Neural cell (in vitro differentiated cells): ENCODE measurements at regions not wholly inside any gene's neighbourhood (a gene's known extent, or its start where the extent isn't known, plus 50 kb on each side); places are given as distances from the start of the nearest gene placed in this dataset.
"Not testable (repeated sequence)": the region's sequence is repeated elsewhere in the genome, so short reads cannot be mapped to it uniquely, and the experiment has no call there.

Experiments
- H2AFZ ChIP-seq: fragments of 200-600, 300-800 bp; sonication (generic), shearing (Covaris generic); 2 replicates; pipeline ENCODE4 v1.6.0; 2014; ENCODE audit warnings: low read depth, mild to moderate bottlenecking, antibody characterized with exemption, low read length, moderate library complexity
- H3F3A ChIP-seq: fragments of 200-600 bp; shearing (Covaris generic); 2 replicates; pipeline ENCODE4 v1.6.1; 2016; ENCODE audit warnings: mild to moderate bottlenecking, moderate library complexity, mixed read lengths, antibody characterized with exemption, low read length; ENCODE audit not compliant: insufficient read depth, poor library complexity, severe bottlenecking
- H3K27ac ChIP-seq: fragments of 200-600, 300-800 bp; sonication (generic), shearing (Covaris generic); 2 replicates; pipeline ENCODE4 v1.5.1; 2014; ENCODE audit warnings: mild to moderate bottlenecking, low read length, moderate library complexity
- H3K27me3 ChIP-seq: fragments of 300-800, 200-600 bp; sonication (generic), shearing (Covaris generic); 2 replicates; pipeline ENCODE4 v1.6.0; 2014; ENCODE audit warnings: mild to moderate bottlenecking, low read depth, low read length, moderate library complexity; ENCODE audit not compliant: insufficient read depth
- H3K36me3 ChIP-seq: fragments of 300-800, 200-600 bp; sonication (generic), shearing (Covaris generic); 2 replicates; pipeline ENCODE4 v1.5.1; 2014; ENCODE audit warnings: mild to moderate bottlenecking, antibody characterized with exemption, low read length, moderate library complexity; ENCODE audit not compliant: insufficient read depth
- H3K4me2 ChIP-seq: fragments of 300-800, 200-600 bp; sonication (generic), shearing (Covaris generic); 2 replicates; pipeline ENCODE4 v1.6.0; 2014; ENCODE audit warnings: mild to moderate bottlenecking, low read length
- H3K4me3 ChIP-seq: fragments of 300-800, 200-600 bp; sonication (generic), shearing (Covaris generic); 2 replicates; pipeline ENCODE4 v1.5.1; 2014; ENCODE audit warnings: mild to moderate bottlenecking, low read length, moderate library complexity
- H3K79me2 ChIP-seq: fragments of 200-600 bp; shearing (Covaris generic); replicated peaks from 2 replicates; pipeline ENCODE4 v1.6.0; 2014; ENCODE audit warnings: mild to moderate bottlenecking, low read length, moderate library complexity; ENCODE audit not compliant: insufficient read depth
- H3K9ac ChIP-seq: fragments of 300-800, 200-600 bp; sonication (generic), shearing (Covaris generic); 2 replicates; pipeline ENCODE4 v1.6.1; 2016; ENCODE audit warnings: mild to moderate bottlenecking, low read length, mixed read lengths
- H3K9me2 ChIP-seq: fragments of 200-600 bp; shearing (Covaris generic); 2 replicates; pipeline ENCODE4 v1.6.1; 2016; ENCODE audit warnings: mild to moderate bottlenecking, low read length, mixed read lengths; ENCODE audit not compliant: insufficient read depth
- H3K9me3 ChIP-seq: fragments of 200-600, 300-800 bp; sonication (generic), shearing (Covaris generic); 2 replicates; pipeline ENCODE4 v1.6.1; 2016; ENCODE audit warnings: mild to moderate bottlenecking, mixed run types, low read length, moderate library complexity, mixed read lengths
- H4K20me1 ChIP-seq: fragments of 200-600 bp; shearing (Covaris generic); 2 replicates; pipeline ENCODE4 v1.6.1; 2016; ENCODE audit warnings: mild to moderate bottlenecking, mixed run types; ENCODE audit not compliant: insufficient read depth
- EP300 ChIP-seq: fragments of 450-650 bp; conservative IDR thresholded peaks from 2 replicates; pipeline ENCODE4 v1.6.1; 2014; ENCODE audit warnings: antibody characterized with exemption, mild to moderate bottlenecking, moderate library complexity; ENCODE audit not compliant: poor library complexity, severe bottlenecking
- EZH2 ChIP-seq: fragments of 200-600, 300-800 bp; shearing (Covaris generic), sonication (generic); IDR thresholded peaks from 2 replicates; pipeline ENCODE4 v1.6.1; 2014; ENCODE audit warnings: antibody characterized with exemption, low read length, borderline replicate concordance, mild to moderate bottlenecking; ENCODE audit not compliant: insufficient read depth, poor library complexity, severe bottlenecking
- MXI1 ChIP-seq: fragments of 450-650 bp; conservative IDR thresholded peaks from 2 replicates; pipeline ENCODE4 v1.6.1; 2014; ENCODE audit warnings: antibody characterized with exemption, mild to moderate bottlenecking; ENCODE audit not compliant: poor library complexity, severe bottlenecking
- POLR2AphosphoS5 ChIP-seq: IDR thresholded peaks from 2 replicates; pipeline ENCODE4 v1.6.1; 2012
- RAD21 ChIP-seq: fragments of 450-650 bp; conservative IDR thresholded peaks from 2 replicates; pipeline ENCODE4 v1.6.1; 2014; ENCODE audit warnings: antibody characterized with exemption, mild to moderate bottlenecking, moderate library complexity
- SMC3 ChIP-seq: fragments of 450-650 bp; conservative IDR thresholded peaks from 2 replicates; pipeline ENCODE4 v1.6.1; 2014; ENCODE audit warnings: antibody characterized with exemption, mild to moderate bottlenecking, moderate library complexity; ENCODE audit not compliant: poor library complexity
- TAF1 ChIP-seq: IDR thresholded peaks from 2 replicates; pipeline ENCODE4 v1.6.1; 2012; ENCODE audit warnings: low read depth
- TF ChIP-seq, protein P1 (sequence below): IDR thresholded peaks from 2 replicates; pipeline ENCODE4 v1.6.1; 2012; ENCODE audit warnings: borderline replicate concordance
- TF ChIP-seq, protein P2 (sequence below): fragments of 450-650 bp; IDR thresholded peaks from 2 replicates; pipeline ENCODE4 v1.5.1; 2014; ENCODE audit warnings: antibody characterized with exemption, mild to moderate bottlenecking, moderate library complexity; ENCODE audit not compliant: poor library complexity, severe bottlenecking

DNA sequence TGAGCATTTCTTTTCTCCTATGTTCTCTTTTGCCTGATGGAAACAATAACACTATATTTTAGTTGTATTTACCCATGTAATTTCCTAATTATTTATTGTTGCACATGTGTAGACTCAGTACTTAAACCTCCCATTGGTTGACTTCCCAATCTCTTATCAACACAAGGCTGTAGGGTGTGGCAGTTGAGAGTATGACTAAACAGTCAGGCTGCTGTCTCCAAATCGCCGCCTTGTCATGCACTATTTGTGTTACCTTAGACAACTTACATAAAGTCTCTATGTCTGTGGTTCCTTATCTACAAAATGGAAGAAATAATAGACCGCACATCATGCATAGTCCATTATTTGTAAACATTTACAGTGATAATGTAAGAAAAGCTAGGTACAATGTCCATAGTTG, 68.9 kb upstream of the EFNA5 start:
- no peak overlapping the region for H3K4me2 ChIP-seq
- no peaks in the 10 kb centered on the region for H3K9me2 ChIP-seq
- H2AFZ ChIP-seq = no peak overlapping the region
- TF ChIP-seq RAD21 = no peak
- TF ChIP-seq, protein P1, sequence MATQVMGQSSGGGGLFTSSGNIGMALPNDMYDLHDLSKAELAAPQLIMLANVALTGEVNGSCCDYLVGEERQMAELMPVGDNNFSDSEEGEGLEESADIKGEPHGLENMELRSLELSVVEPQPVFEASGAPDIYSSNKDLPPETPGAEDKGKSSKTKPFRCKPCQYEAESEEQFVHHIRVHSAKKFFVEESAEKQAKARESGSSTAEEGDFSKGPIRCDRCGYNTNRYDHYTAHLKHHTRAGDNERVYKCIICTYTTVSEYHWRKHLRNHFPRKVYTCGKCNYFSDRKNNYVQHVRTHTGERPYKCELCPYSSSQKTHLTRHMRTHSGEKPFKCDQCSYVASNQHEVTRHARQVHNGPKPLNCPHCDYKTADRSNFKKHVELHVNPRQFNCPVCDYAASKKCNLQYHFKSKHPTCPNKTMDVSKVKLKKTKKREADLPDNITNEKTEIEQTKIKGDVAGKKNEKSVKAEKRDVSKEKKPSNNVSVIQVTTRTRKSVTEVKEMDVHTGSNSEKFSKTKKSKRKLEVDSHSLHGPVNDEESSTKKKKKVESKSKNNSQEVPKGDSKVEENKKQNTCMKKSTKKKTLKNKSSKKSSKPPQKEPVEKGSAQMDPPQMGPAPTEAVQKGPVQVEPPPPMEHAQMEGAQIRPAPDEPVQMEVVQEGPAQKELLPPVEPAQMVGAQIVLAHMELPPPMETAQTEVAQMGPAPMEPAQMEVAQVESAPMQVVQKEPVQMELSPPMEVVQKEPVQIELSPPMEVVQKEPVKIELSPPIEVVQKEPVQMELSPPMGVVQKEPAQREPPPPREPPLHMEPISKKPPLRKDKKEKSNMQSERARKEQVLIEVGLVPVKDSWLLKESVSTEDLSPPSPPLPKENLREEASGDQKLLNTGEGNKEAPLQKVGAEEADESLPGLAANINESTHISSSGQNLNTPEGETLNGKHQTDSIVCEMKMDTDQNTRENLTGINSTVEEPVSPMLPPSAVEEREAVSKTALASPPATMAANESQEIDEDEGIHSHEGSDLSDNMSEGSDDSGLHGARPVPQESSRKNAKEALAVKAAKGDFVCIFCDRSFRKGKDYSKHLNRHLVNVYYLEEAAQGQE = no peak
- TF ChIP-seq MXI1 = no peak
- TF ChIP-seq POLR2AphosphoS5 = no peak
- TF ChIP-seq EP300 = no peak
- no peak for TF ChIP-seq SMC3
- TF ChIP-seq, protein P2, sequence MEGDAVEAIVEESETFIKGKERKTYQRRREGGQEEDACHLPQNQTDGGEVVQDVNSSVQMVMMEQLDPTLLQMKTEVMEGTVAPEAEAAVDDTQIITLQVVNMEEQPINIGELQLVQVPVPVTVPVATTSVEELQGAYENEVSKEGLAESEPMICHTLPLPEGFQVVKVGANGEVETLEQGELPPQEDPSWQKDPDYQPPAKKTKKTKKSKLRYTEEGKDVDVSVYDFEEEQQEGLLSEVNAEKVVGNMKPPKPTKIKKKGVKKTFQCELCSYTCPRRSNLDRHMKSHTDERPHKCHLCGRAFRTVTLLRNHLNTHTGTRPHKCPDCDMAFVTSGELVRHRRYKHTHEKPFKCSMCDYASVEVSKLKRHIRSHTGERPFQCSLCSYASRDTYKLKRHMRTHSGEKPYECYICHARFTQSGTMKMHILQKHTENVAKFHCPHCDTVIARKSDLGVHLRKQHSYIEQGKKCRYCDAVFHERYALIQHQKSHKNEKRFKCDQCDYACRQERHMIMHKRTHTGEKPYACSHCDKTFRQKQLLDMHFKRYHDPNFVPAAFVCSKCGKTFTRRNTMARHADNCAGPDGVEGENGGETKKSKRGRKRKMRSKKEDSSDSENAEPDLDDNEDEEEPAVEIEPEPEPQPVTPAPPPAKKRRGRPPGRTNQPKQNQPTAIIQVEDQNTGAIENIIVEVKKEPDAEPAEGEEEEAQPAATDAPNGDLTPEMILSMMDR = no peak
- TF ChIP-seq EZH2 = no peak
- no peak for TF ChIP-seq TAF1
- no peak overlapping the region for H3K9ac ChIP-seq
- H3K27me3 ChIP-seq = no peaks in the 10 kb centered on the region
- no peaks in the 10 kb centered on the region for H4K20me1 ChIP-seq
- no peak overlapping the region for H3K4me3 ChIP-seq
- H3K9me3 ChIP-seq = no peaks in the 10 kb centered on the region
- H3K27ac ChIP-seq = no peak overlapping the region
- H3K36me3 ChIP-seq = no peaks in the 10 kb centered on the region
- H3F3A ChIP-seq = no peaks in the 10 kb centered on the region
- no peaks in the 10 kb centered on the region for H3K79me2 ChIP-seq

DNA sequence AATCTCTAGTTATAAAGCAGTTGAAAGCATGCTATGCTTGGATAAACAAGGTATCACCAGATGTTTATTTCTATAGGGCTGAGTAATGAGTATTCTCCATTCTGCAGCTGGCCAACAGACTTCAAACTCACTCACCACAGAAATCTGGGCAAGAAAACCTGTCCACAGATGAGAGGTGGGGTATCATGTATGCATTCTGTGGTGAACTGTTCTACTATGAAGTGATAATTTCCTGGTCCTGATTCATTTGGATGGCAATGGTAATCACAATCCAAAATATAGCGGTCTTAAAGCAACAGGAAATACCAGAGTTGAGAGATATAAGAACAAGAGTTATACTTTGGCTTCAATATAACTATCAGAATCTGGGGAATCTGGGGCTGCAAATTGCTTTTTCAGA, 65.9 kb upstream of the EFNA5 start:
- Histone ChIP-seq H3K9ac (no peak overlapping the region), H3K79me2 (no peaks in the 10 kb centered on the region), H3K36me3 (no peaks in the 10 kb centered on the region), H2AFZ (no peak overlapping the region), H3K27ac (no peak overlapping the region), H3K4me2 (no peak overlapping the region), H3K9me3 (no peaks in the 10 kb centered on the region), H4K20me1 (no peaks in the 10 kb centered on the region), H3K9me2 (no peaks in the 10 kb centered on the region), H3F3A (no peaks in the 10 kb centered on the region), H3K27me3 (no peaks in the 10 kb centered on the region), H3K4me3 (no peak overlapping the region)
- TF ChIP-seq RAD21 (no peak), EZH2 (no peak), TAF1 (no peak)

DNA sequence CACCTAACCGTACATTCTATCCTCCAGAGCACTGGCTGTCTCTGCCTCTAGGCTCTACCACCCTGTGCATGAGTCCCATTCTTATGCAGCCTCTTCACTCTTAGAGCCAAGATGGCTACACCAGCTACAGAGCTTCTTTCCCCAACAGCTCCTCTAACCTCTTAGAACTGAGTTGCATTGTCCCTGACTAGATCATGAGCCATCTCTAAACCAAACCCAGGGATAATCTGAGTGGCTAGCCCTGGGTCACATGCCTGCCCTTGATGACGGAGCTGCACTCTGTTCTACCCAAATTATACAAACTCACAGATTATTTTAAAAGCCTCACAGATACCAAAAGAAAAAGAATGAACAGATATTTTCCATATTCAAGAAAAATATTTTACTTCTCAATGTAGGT, 65.4 kb upstream of the EFNA5 start:
- not testable (repeated sequence) for H3K27ac ChIP-seq, H3K36me3 ChIP-seq, H3F3A ChIP-seq, H3K79me2 ChIP-seq, H4K20me1 ChIP-seq, H3K9ac ChIP-seq, H3K4me3 ChIP-seq, H2AFZ ChIP-seq, H3K4me2 ChIP-seq, H3K9me3 ChIP-seq, H3K27me3 ChIP-seq, H3K9me2 ChIP-seq
